SK-N-SH (cell line): ENCODE measurements at regions not wholly inside any gene's neighbourhood (a gene's known extent, or its start where the extent isn't known, plus 50 kb on each side); places are given as distances from the start of the nearest gene placed in this dataset.

ENCODE experiments used
- NFIC ChIP-seq: IDR thresholded peaks from 2 replicates; pipeline ENCODE4 v1.4.0; 2012; ENCODE audit warnings: borderline replicate concordance
- POLR2AphosphoS5 ChIP-seq: IDR thresholded peaks from 2 replicates; pipeline ENCODE4 v1.6.1; 2012; ENCODE audit warnings: low read depth, low read length
- TEAD4 ChIP-seq: IDR thresholded peaks from 2 replicates; pipeline ENCODE4 v1.4.0; 2012; ENCODE audit warnings: mild to moderate bottlenecking, borderline replicate concordance; ENCODE audit not compliant: insufficient read depth
- TF ChIP-seq, protein P1 (sequence below): fragments of 200-600 bp; sonication (generic); IDR thresholded peaks from 2 replicates; pipeline ENCODE4 v1.6.1; 2017; ENCODE audit warnings: antibody characterized with exemption, mild to moderate bottlenecking, moderate library complexity
- TF ChIP-seq, protein P2 (sequence below): IDR thresholded peaks from 2 replicates; pipeline ENCODE4 v1.4.0; 2012; ENCODE audit warnings: low read depth

DNA sequence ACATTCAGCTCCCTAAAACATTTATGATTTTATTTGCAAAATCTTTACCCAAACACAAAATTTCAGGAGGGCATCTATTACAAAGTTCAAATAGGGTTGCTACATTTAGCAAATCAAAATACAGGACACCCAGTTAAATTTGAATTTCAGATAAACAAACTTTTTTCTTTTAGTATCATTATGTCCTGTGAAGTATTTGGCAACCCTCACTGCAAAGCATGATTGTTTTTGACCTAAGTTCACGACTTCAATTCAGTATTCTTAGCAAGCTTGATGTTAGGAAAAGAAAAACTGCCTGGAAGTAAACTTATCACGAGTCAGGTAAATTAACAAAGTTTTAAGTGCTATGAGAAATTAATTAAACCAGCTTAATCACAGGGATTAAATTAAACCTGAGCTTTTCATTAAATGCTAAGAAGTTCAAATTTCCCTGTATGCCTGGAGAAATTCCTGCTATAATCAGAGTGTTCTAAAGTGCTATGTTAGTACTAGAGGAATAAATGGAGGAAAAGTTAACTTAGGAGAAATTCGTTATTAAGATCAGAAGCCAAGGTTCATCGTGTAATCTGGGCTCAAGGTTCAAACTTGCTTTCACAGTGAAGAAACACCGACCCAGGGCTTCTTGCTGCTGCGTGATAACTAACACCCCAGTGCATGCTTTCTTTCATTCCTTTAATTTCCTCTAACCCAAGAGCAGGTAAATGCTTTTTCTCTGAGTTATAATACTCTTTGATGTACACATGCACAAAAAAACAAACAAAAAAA lies 298.1 kb downstream of the FOXO1 start:
- TF ChIP-seq, protein P1, sequence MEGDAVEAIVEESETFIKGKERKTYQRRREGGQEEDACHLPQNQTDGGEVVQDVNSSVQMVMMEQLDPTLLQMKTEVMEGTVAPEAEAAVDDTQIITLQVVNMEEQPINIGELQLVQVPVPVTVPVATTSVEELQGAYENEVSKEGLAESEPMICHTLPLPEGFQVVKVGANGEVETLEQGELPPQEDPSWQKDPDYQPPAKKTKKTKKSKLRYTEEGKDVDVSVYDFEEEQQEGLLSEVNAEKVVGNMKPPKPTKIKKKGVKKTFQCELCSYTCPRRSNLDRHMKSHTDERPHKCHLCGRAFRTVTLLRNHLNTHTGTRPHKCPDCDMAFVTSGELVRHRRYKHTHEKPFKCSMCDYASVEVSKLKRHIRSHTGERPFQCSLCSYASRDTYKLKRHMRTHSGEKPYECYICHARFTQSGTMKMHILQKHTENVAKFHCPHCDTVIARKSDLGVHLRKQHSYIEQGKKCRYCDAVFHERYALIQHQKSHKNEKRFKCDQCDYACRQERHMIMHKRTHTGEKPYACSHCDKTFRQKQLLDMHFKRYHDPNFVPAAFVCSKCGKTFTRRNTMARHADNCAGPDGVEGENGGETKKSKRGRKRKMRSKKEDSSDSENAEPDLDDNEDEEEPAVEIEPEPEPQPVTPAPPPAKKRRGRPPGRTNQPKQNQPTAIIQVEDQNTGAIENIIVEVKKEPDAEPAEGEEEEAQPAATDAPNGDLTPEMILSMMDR, result no peak
- TF ChIP-seq POLR2AphosphoS5 (no peak), TEAD4 (no peak), NFIC (no peak)
- TF ChIP-seq, protein P2, sequence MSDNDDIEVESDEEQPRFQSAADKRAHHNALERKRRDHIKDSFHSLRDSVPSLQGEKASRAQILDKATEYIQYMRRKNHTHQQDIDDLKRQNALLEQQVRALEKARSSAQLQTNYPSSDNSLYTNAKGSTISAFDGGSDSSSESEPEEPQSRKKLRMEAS, result no peak
